ENCODE measurements at regions not wholly inside any gene's neighbourhood (a gene's known extent, or its start where the extent isn't known, plus 50 kb on each side); places are given as distances from the start of the nearest gene placed in this dataset.

- Histone ChIP-seq H3K36me3 (no peaks in the 10 kb centered on the region), H3K9me3 (replicated peaks) (no peaks in the 10 kb centered on the region), H3K27me3 (ENCODE audit: low read depth) (peaks cover 57% of the 10 kb centered on the region), H3K27ac (replicated peaks) (no peak overlapping the region), H3K4me1 (no peaks in the 10 kb centered on the region), H3K4me3 (no peak overlapping the region)
- intact Hi-C loops (cut with micrococcal nuclease), result no loop called here
- no peak for DNase-seq
- no peak for TF ChIP-seq CTCF (IDR thresholded peaks at IDR 0.05; ENCODE audit: borderline replicate concordance)
These were observed 281.3 kb upstream of the IRX4 start for GRCh38 chr5:2163940-2164490.

DNA sequence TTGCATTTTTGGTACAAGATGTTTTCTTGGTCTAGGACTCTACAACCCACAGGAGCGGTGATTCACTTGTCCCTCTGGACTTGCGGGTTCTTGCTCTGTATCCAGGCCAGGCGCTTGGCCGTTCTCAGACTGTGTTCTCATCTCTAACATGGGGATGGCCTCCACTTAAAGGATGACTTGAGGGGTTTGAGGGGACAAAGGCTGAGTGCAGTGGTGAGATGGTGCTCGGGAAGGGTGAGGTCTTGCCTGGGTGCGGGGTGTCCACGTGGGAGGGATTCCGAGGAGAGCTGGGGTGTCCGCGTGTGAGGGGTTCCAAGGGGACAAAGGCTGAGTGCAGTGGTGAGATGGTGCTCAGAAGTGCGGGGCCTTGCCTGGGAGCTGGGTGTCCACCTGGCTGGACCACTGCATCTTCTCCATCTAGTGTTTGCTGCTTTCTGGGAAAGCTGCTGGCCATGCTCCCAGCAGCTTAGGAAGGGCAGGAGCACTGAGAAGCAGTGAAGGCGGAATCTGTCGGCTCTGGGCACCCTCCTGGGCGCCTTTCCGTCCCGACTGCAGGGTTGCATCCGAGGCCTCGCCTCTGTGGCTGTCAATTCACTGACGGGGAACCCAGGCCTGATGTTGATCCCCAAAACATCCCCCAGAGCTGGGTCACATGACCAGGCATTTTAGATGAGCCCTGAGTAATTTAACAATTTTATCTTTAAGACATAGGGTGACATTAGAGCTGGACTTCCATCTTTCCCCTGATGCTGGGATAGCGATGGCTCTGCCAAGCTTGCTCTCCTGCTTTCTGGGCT is 280.5 kb upstream of the IRX4 start:
- intact Hi-C loops (cut with micrococcal nuclease), result no loop called here
- no peaks in the 10 kb centered on the region for H3K4me1 ChIP-seq
- no peak for TF ChIP-seq CTCF (IDR thresholded peaks at IDR 0.05; ENCODE audit: borderline replicate concordance)
- no peak for DNase-seq
- H3K27ac ChIP-seq (replicated peaks), result no peak overlapping the region
- no peak overlapping the region for H3K4me3 ChIP-seq
- no peaks in the 10 kb centered on the region for H3K36me3 ChIP-seq
- peaks cover 49% of the 10 kb centered on the region for H3K27me3 ChIP-seq (ENCODE audit: low read depth)
- no peaks in the 10 kb centered on the region for H3K9me3 ChIP-seq (replicated peaks)

- no peak overlapping the region for H3K27ac ChIP-seq (replicated peaks)
- intact Hi-C loops (cut with micrococcal nuclease), result no loop called here
- H3K4me3 ChIP-seq, result no peak overlapping the region
- TF ChIP-seq CTCF (IDR thresholded peaks at IDR 0.05; ENCODE audit: borderline replicate concordance), result no peak
- H3K4me1 ChIP-seq, result no peaks in the 10 kb centered on the region
- no peak for DNase-seq
- H3K9me3 ChIP-seq (replicated peaks), result no peaks in the 10 kb centered on the region
- no peaks in the 10 kb centered on the region for H3K36me3 ChIP-seq
- H3K27me3 ChIP-seq (ENCODE audit: low read depth), result peaks cover 28% of the 10 kb centered on the region
These were observed 278.1 kb upstream of the IRX4 start for GRCh38 chr5:2160811-2161210.

DNA sequence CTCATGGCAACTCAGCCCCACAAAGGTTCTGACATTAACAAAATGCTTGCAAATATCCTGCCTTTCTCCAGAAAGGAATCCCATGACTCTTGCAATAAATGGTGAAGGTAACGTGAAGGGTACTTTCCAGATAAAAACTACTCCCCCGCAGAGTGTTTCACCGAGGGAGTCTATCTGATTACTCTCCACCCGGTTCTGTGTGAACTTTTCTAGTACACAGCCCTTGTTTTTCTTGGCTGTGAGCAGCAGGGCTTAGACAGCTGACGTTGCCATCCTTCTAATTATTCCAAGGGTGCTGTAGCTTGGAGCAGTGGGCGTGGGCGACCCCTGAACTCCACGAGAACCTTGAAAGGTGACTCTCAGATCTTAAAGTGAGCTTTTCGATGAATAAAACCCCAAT is 276.0 kb upstream of the IRX4 start:
- DNase-seq, result no peak
- Histone ChIP-seq H3K4me3 (no peak overlapping the region), H3K36me3 (no peaks in the 10 kb centered on the region), H3K27me3 (ENCODE audit: low read depth) (peaks cover 9% of the 10 kb centered on the region), H3K9me3 (replicated peaks) (no peaks in the 10 kb centered on the region), H3K4me1 (no peaks in the 10 kb centered on the region), H3K27ac (replicated peaks) (no peak overlapping the region)
- intact Hi-C loops (cut with micrococcal nuclease), result no loop called here
- no peak for TF ChIP-seq CTCF (IDR thresholded peaks at IDR 0.05; ENCODE audit: borderline replicate concordance)

- H3K9me3 ChIP-seq (replicated peaks), result no peaks in the 10 kb centered on the region
These were observed 275.4 kb upstream of the IRX4 start for GRCh38 chr5:2158109-2158508.

More at GRCh38 chr5:2158109-2158508, 275.4 kb upstream of the IRX4 start:
- Histone ChIP-seq H3K27me3 (ENCODE audit: low read depth) (peaks cover 3% of the 10 kb centered on the region), H3K4me1 (no peaks in the 10 kb centered on the region), H3K27ac (replicated peaks) (no peak overlapping the region), H3K4me3 (no peak overlapping the region), H3K36me3 (no peaks in the 10 kb centered on the region)
- intact Hi-C loops (cut with micrococcal nuclease), result no loop called here
- TF ChIP-seq CTCF (IDR thresholded peaks at IDR 0.05; ENCODE audit: borderline replicate concordance), result no peak
- DNase-seq, result no peak

All from left ventricle myocardium inferior (tissue), 1 donor.